Fibroblast of pulmonary artery (primary cell): ENCODE measurements at regions not wholly inside any gene's neighbourhood (a gene's known extent, or its start where the extent isn't known, plus 50 kb on each side); places are given as distances from the start of the nearest gene placed in this dataset.

ENCODE experiments used
- DNase-seq: peaks from one replicate; pipeline ENCODE4 v3.0.0-alpha.2; 2010; ENCODE audit warnings: low read depth
- H3K4me3 ChIP-seq: replicated peaks from 2 replicates; pipeline ENCODE4 v1.5.1; 2011; ENCODE audit warnings: low read depth, mild to moderate bottlenecking, control low read depth, low read length, moderate library complexity
- CTCF ChIP-seq: IDR thresholded peaks from 2 replicates; pipeline ENCODE4 v1.5.1; 2011; ENCODE audit warnings: mild to moderate bottlenecking, control low read depth, low read length, inconsistent platforms; ENCODE audit errors: missing control alignments

- DNase-seq, result no peak
- H3K4me3 ChIP-seq, result no peak overlapping the region
- TF ChIP-seq CTCF, result no peak
Observed at GRCh38 chr15:87496795-87497194, 759.7 kb downstream of the NTRK3 start.

GRCh38 chr15:87496109-87496508 is 760.4 kb downstream of the NTRK3 start:
- no peak for TF ChIP-seq CTCF
- no peak overlapping the region for H3K4me3 ChIP-seq
- no peak for DNase-seq

GRCh38 chr15:87493803-87494202 is 762.7 kb downstream of the NTRK3 start:
- TF ChIP-seq CTCF, result no peak
- no peak for DNase-seq
- H3K4me3 ChIP-seq, result no peak overlapping the region

GRCh38 chr15:87492321-87492720 is 764.2 kb downstream of the NTRK3 start:
- H3K4me3 ChIP-seq, result no peak overlapping the region
- DNase-seq, result no peak
- TF ChIP-seq CTCF, result no peak

GRCh38 chr15:87490666-87491065 is 765.9 kb downstream of the NTRK3 start:
- no peak for TF ChIP-seq CTCF
- no peak overlapping the region for H3K4me3 ChIP-seq
- DNase-seq, result no peak

- no peak for TF ChIP-seq CTCF
- no peak for DNase-seq
- H3K4me3 ChIP-seq, result no peak overlapping the region
Observed at GRCh38 chr15:87489902-87490665, 766.5 kb downstream of the NTRK3 start.

- no peak for DNase-seq
- no peak for TF ChIP-seq CTCF
- H3K4me3 ChIP-seq, result no peak overlapping the region
Observed at GRCh38 chr15:87489456-87489855, 767.1 kb downstream of the NTRK3 start.
